ENCODE measurements at regions not wholly inside any gene's neighbourhood (a gene's known extent, or its start where the extent isn't known, plus 50 kb on each side); places are given as distances from the start of the nearest gene placed in this dataset.

DNA sequence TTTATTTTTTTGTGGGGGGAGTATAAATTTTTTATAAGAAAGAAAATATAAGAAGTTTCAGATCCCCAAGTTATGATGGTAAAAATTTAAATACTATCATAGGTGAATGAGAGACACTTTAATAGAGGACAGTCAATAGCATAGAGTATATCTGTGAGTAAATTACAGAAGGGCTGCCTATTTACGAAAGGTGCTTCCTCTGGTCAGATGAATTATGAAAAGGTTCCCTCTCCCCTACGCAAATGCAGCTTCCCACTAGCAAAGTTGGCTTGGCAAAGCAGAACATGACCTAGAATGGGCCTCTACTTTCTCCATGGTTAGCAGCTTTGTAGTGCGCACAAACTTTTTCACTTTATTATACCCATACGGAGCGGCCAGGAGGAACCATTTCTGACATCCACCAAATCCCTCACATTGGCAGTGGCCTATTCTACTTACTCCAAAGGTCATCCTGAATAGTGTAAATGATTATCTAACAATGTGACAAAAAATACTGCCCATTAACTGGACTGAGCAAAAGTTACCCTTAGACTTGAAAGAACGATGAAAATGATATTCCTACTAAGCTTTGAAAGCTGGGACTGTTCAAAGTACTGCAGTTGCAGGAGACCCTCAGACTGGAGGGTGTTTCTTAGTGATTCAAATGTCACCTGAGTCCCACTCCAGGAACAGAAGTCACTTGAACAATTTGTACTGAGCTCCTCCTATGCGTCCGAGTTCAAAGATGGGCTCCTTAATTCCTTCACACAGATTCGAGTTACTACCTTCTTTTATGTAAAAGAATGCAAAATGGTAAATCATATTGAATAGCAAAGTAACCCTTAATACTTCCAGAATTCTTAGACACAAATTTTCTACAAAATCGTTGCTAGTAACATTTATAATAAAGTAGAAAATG, 148.5 kb downstream of the NOL4 start:
- no peak for DNase-seq

DNA sequence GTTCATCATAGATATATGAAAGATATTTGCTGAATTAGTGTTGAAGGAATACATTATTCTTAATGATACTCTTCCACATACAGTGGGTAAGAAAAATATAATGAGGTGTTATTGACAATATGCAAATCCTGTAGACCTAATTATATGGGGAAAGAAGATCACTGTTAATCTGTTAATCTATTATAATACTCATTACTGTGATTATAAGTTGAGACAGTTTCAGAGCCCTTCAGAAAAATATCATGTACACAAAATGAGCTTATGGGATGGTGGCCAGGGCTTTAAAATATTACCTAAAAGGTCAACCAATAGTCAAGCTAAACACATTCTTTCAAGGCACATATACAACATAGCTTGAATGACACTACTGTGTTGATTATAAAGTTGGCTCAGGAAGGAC, 163.5 kb downstream of the NOL4 start:
- no peak for DNase-seq

DNA sequence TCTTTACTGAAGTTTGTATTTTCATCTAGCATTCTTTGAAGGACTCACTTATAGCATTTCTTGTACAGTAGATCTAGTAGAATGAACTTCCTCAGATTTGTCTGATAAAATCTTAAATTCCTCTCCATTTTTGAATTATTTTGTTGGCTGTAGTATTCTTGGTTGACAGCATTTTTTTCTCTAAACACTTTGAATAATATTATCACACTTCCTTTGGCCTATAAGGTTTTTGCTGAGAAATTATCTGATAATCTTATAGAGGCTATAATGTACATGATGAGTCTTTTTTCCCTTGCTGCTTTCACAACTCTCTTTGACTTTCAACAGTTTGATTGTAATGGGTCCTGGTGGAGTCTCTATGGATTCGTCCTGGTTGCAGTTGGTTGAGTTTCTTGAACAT, 169.5 kb downstream of the NOL4 start:
- DNase-seq = no peak

DNA sequence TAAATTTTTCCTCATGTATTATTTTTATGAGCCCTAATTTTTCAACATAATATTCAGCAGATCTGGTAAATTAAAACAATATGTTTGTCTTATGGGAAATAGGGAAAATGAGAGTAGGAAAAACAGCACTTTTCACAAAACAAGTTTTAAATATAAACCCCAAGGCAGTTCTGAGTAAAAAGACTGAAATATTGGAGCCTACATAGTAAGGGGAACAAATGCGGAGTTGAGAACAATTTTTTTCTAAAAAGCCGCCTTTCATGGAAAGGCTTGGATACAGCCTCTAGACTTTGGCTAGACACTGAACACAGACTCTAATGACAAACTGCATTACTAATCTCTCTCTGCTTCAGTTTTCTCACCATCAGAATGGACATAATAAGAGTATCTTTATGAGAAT, 174.1 kb downstream of the NOL4 start:
- no peak for DNase-seq

DNA sequence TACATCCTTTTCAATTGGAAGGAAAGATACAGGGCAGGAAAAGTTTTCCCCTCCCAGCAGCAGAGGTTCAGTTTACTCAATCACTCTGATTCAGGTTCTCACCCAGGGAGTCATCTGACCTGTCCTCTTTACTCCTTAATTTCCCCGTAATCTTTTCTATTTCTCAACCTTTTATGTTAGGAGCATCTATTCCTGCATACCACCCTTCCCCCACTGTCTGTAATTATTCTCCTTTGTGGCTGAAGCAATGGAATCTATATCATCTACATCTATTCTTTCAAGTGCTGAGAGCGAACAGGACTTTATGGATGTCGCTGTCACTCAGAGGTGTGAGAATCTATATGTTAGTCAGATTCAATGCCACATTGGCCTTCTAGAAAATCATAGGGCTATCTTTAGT, 175.2 kb downstream of the NOL4 start:
- no peak for DNase-seq

DNA sequence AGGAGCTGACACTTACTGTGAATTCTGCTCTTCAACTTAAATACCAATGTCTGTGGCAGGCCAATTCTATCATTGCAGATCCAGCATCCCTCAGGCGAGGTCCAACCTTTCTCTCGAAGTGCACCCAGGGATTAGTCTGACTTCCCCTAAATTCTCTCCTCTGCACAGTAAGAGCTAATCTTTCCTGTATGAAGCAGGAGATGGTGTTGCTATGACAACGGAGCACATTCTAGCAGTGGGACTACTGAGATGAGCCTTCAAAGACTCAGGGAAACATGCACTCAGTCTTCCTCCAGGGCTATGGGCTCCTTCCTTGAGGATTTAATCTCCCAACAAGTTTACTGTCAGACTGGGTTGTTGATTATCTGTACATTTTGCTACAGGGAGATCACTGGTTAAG, 176.3 kb downstream of the NOL4 start:
- no peak for DNase-seq

DNA sequence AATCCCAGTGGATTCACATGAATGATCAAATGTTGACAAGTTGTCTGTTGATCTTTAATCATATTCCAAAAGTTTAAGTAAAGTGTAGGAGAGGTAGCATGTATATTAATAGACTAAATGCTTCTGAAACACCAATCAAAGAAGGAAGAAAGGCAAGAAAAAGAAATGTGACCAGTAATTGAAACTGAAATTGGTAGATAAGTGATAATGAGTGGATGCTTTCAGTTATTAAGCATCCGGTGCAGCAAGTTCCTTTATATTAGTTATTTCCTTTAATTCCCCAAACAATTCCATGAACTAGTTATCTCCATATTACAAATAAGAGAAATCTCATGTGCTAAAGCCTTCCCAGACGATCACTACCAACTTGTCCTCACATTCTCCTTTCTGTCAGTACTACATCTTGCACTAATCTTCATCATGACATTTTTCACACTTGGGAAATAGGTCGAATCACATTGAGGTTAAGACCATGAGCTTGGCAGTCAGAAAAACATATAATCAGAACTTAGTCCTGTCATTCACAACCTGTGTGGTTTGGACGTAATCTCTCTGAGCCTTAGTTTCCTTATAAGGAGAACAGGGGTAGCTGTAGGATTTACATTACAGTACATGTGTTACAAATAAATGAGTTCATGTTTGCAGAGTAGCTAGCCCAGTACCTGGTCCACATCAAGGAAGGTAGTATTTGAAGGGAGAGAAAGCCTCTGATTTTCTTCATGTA, 182.1 kb downstream of the NOL4 start:
- DNase-seq = no peak

DNA sequence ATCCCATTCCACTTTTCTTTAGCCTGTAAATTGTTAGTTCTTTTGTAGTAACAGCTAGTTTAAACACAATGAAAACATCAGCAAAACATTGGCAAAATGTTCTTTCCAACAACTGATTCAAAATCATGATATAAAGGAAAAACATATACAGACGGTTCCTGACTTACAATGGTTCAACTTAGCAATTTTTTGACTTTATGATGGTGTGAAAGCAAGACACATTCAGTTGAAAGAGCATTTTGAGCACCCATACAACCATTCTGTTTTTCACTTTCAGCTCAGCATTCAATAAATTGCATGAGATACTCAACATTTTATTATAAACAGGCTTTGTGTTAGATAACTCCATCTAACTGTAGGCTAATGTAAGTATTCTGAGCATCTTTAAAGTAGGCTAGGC, 185.1 kb downstream of the NOL4 start:
- DNase-seq = no peak

DNA sequence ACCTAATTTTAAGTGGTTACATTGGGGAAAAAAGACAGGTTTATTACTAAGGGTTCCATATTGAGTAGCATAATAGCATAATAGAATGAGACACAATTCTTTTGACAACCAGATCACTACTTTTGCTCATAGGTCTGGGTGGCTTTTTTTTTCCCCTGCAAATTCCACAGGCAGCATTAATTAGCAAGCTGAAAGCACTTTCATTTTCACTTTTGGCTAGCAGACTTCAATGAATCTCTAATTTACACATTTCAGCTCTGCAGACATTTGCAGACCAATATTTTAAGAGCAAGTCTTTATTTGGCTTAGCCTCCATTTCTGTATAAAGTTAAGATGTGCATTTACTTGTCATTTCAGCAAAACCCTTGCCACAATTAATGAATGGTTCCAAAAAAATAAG, 185.5 kb downstream of the NOL4 start:
- DNase-seq = no peak

DNA sequence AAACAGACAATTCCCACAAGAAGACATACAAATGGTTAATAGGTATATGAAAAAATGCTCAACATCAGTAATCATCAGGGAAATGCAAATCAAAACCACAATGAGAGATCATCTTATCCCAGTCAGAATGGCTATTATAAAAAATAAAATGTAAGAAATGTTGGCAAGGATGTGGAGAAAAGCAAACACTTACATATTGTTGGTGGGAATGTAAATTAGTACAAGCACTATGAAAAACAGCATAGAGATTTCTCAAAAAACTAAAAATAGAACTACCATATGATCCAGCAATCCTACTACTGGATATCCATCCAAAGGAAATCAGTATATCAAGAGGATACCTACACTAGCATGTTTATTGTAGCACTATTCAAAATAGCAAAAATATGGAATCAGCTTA, 186.6 kb downstream of the NOL4 start:
- no peak for DNase-seq

DNA sequence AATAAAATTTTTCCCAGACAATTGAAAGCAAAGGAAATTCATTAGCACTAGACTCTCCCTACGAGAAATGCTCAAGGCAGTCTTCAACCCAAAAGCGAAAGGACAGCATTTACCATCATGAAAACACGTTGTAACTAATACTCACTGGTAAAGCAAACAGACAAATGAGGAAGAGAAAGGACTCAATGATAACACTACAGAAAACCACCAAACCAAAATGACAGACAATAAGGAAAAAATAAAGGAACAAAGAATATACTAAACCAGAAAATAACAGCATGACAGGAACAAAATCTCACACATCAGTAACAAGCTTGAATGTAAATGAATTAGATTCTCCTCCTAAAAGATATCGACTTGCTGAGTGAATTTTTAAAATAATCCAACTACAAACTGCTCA, 190.7 kb downstream of the NOL4 start:
- no peak for DNase-seq

DNA sequence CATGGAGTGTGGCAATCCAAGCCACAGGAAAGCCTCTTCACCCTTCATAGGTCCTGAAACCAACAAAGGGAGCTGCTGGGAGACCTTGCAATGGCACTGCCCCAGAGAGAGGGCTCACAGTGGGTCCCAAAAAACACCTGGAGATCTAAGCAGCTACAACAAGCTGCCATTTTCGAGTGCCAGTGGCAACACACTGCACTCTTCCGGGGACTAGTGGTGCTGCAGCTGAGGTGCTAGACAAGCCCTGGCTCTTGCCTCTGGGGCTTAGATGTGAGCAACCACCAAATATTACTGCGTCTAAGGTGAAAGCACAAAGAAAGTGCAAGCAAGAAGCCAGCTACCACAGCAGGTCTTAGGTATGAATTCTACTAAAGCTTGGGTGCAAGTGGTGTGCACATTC, 192.9 kb downstream of the NOL4 start:
- DNase-seq = no peak

DNA sequence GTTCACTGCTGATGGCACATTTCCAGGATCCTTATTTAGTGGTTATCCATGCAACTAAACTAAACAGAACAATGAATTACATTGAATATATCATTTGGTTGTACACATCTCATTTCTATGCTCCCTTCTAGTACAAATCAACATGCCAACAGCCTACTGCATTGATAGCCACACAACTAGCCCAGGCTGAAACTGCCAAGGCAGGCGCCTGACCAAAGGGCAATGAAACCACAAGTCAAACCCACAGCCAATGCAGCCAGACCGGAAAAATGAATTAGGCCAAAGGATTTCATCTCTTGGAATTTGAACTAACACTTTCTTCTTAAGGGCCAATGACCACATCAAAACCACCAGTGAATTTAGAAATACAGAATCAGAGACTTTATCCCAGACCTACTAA, 196.4 kb downstream of the NOL4 start:
- no peak for DNase-seq

DNA sequence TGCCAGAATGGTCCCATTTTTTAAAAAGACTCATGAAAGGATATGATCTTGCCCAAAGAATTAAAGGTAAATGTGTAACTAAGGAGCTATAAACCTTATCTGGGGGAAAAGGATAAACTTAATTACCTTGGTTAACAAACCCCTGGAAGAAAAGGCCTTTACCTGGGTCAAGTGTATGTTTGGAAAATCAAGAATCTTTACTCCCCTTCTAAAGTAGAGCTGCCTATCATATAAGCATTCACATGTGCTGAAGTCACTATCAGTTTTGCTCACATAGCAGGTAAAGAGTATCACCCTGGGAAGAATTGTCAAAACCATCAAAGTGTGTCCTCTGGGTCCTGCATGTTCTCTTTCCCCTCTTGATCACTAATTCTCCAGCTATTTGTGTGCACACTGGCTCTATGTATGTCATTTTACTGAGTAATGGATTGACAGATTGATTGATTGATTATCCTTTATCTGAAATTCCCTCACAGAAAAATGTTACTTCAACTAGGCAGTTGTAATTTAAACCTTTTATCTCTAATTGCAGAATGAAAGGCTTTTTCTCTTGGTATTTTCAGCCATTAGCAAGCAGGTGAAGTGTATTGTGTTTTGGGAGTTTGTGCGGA, 199.4 kb downstream of the NOL4 start:
- DNase-seq = no peak

DNA sequence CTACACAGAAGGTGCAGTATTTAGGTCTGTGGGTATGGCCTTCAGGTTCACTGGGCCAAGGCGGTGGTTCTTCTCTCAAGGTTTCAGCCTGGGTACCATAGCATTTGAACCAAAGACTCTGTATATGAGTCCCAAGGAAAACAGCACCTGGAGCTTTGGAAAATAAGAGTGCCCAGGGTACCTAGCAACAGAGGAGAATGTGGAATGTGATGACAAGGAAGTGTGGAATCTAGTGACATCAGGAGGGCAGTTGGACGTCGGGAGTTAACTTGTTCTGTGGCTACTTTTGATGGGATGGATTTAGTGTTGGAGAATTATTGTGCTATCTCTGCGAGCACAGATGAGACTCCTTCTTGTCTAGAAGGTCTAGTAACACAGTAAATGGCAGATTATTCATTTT, 201.2 kb downstream of the NOL4 start:
- no peak for DNase-seq

DNA sequence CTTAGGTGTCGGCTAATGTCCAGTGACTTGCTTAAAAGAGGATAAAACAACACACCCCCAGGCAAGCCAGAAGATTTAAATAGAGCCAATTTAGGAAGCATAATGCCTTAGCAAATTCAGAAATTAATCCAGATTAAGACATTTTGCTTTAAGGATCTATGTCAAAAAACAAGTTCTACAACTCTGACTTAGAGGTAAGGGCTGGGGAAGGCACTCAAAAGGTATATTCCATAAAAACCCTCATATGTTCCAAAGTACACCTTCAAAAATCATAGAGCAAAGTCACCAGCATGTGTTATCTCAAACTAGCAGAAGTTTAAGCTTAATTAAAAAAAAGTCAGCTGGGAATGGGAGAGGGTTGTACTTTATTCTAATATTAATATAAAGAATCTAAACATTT, 206.4 kb downstream of the NOL4 start:
- no peak for DNase-seq

DNA sequence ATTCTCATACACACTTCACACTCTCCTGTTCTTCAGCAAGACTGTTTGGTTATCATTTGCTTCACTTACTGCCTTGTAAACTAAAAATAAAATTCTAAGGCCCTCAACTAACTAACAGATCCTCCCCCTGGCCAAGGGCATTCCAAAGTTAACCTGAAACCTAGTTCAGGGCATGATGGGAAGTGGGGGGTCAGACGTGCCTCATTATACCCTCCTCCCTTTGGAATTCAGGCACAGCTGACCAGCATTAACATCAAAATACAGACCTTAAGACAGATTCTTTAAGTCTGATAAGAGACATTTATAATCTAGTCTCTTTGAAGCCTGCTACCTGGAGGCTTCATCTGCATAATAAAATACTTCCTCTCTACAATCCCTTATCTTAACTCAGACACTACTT, 221.0 kb downstream of the NOL4 start:
- no peak for DNase-seq

DNA sequence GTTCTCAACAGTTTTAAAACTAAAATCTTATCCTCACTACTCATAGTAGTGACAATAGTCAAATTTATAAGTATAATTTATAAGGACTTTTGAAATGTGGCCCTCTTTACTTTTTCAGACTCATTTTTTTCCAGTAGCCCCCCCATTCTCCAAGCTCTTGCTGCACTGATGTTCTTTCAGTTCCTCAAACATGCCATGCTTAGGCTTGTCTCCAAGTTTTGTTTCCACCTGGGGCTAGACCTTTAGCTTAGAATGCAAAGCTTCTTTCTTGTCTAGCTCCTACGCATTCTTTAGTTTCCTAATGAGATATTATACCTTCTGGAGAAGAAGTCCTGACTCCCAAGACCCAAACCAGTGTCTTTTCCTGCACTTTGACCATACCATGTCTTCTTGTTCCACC, 222.6 kb downstream of the NOL4 start:
- DNase-seq = no peak

DNA sequence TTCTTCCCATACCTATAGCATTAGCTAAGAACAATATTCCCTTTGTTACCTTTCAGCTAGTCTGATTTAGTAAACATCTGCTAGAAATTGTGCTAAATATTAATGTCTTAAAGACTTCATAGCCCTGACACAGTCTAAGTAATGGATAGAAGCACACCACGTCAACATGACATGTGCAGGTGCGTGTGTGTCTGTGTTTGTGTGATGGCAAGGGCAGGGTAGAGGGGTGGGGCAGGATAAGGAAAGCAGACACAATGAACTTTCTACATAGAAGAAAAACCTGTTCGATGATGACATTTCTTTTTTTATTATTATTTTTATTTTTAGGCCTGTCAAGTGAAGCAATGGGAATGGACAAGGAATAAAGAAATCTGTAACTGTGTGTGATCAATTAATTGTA, 223.3 kb downstream of the NOL4 start:
- DNase-seq = no peak

DNA sequence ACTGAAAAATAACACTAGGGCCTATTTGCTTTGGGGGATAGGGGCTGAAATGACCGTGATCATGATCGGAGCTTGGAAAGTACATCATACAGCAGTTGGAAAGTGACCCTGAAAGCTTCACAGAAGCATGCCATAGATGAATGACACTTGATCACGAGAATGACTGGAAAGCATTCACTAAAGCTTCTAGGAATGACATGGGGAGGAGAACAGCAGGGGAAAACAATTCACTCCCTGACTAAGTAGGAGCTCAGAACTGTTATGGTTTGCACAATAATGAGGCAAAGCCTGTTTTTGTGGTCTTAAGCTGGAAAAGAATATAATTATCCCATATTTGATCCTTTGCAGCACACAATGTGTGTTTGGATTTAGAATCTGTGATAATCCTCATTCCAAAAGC, 237.5 kb downstream of the NOL4 start:
- DNase-seq = no peak

DNA sequence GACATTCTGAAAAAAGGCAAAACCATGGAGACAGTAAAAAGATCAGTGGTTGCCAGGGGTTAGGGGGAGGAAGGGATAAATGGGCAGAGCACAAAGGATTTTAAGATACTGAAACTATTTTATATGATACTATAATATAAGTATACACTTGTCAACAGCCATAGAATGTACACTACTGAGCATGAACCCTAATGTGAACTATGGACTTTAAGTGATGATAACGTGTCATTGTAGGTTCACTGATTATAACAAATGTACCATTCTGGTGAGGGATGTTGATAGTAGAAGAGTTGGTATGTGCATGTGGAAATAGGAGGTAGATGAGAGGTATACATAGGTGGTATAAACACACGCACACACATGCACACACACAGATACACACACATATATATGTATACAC, 241.6 kb downstream of the NOL4 start:
- DNase-seq = no peak

DNA sequence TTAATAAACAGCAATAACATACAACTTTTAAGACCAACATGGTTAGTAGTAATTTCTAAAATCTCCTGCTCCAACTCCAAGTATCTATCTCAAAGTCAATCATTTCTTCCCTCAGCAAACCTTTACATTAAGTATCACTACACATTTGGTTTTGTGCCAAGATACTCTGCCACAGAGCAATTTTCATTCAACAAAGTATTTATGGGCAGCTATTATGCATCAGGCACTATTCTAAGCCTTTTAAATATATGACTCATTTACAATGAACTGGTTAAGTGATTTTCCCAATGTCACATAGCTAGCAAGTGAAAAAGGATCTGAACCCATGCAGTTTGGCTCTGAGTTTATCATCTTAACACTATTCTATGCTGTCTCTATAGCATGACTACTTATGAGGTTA, 264.3 kb downstream of the NOL4 start:
- no peak for DNase-seq

DNA sequence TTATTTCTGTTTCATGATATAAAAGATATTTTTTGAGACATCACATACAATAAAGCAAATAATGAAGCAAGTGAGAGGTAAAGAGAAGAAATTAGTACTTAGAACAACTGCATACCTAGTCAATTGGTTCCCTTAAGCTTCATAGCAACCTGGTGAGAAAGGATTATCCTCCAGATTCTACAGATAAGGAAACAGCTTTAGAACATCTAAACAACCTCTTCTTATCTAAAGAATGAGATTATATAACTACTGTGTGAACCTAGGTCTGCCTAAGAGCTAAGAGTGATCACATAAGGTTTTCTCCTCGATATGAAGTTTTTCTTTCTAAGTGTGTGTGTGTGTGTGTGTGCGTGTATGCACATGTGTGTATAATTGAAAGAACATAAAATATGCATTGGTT, 265.1 kb downstream of the NOL4 start:
- DNase-seq = no peak

DNA sequence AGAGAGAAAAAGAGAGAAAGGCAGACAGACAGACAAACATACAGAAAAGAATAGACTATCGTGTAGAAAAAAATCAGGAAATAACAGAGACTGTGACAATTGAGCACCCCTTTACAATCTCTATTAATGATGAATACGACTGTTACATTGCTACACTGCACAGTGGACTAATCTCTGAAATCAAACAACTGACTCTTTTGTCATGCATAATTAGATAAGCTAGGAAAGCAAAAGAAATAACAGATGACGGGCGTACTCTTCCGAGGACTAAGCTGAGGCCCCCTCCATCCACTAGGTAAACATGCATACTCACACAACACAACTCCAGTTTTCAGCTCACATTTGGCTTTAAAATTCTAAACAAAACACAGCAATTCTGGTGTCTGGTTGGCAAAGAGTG, 267.0 kb downstream of the NOL4 start:
- DNase-seq = no peak
